ENCODE measurements at regions not wholly inside any gene's neighbourhood (a gene's known extent, or its start where the extent isn't known, plus 50 kb on each side); places are given as distances from the start of the nearest gene placed in this dataset.

DNA sequence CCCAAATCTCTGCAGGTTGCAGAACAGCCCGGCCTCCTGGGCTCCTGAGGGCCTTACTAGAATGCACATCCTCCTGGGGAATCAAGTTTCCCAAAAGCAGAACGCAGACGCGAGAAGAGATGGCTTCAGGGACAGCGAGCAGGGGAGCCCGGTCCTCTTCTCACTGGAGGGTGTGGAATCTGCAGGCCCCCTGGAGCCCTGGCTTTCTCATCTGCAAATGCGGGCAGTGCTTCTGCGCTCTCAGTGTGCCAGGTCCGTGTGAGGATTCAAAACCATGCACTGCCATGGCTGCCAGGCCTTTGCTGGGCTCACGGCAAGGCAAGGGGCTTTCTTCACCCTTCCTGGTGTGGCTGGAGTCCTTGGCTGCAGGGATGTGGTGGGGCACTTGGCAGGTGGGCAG lies 330.9 kb upstream of the MKI67 start:
- Histone ChIP-seq H3K9ac (replicated peaks; ENCODE audit: extremely low read depth, insufficient read depth, low read length) (no peak overlapping the region), H3K4me1 (ENCODE audit: control insufficient read depth, extremely low read depth, insufficient read depth, low read length) (no peaks in the 10 kb centered on the region), H2AFZ (ENCODE audit: low read depth, low read length) (no peak overlapping the region), H3K9me3 (replicated peaks; ENCODE audit: control insufficient read depth, insufficient read depth, low read length) (no peaks in the 10 kb centered on the region), H3K4me3 (replicated peaks in 1 of 3; ENCODE audit: insufficient read depth in 1 of 3, low read depth in 1 of 3, low read length in 3 of 3) (no peak overlapping the region), H3K36me3 (ENCODE audit: control insufficient read depth in 2 of 2, extremely low read depth in 1 of 2, insufficient read depth in 2 of 2, low read length in 2 of 2) (no peaks in the 10 kb centered on the region), H3K27me3 (ENCODE audit: control insufficient read depth in 2 of 2, insufficient read depth in 2 of 2, low read length in 2 of 2) (no peaks in the 10 kb centered on the region), H4K20me1 (replicated peaks; ENCODE audit: control insufficient read depth, extremely low read depth, insufficient read depth, low read length) (no peaks in the 10 kb centered on the region), H3K4me2 (ENCODE audit: insufficient read depth, low read length) (no peak overlapping the region), H3K9me1 (replicated peaks; ENCODE audit: control insufficient read depth, extremely low read depth, insufficient read depth, low read length) (no peaks in the 10 kb centered on the region), H3K79me2 (ENCODE audit: control insufficient read depth, insufficient read depth, low read length) (no peaks in the 10 kb centered on the region), H3K27ac (ENCODE audit: insufficient read depth, low read depth, low read length) (no peak overlapping the region)
- dilution Hi-C loops (cut with MboI; ENCODE audit: extremely low pct_ligation_motif_present, low sequenced_read_pairs) = no loop called here
- FAIRE-seq = no peak
- TF ChIP-seq CTCF (IDR thresholded peaks at IDR 0.05; ENCODE audit: extremely low read depth in 1 of 2, insufficient read depth in 1 of 2, low read depth in 1 of 2, low read length in 2 of 2) (no peak), POLR2A (IDR thresholded peaks at IDR 0.05; ENCODE audit: low read depth, low read length) (no peak), GATA2 (IDR thresholded peaks at IDR 0.05; ENCODE audit: insufficient read depth, insufficient read length, low read depth, low read length) (no peak), MYC (IDR thresholded peaks at IDR 0.05; ENCODE audit: low read depth, low read length) (no peak)
- TF ChIP-seq, protein P1, sequence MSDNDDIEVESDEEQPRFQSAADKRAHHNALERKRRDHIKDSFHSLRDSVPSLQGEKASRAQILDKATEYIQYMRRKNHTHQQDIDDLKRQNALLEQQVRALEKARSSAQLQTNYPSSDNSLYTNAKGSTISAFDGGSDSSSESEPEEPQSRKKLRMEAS (IDR thresholded peaks at IDR 0.05; ENCODE audit: insufficient read depth, insufficient read length) = no peak
- ChIA-PET CTCF (no interaction called here), POLR2A (no interaction called here)
- no TSS peak for BruUV-seq (replicated peaks)
- DNase-seq (ENCODE audit: low read depth, low spot score) = no peak
- intact Hi-C loops (cut with micrococcal nuclease) = no loop called here

DNA sequence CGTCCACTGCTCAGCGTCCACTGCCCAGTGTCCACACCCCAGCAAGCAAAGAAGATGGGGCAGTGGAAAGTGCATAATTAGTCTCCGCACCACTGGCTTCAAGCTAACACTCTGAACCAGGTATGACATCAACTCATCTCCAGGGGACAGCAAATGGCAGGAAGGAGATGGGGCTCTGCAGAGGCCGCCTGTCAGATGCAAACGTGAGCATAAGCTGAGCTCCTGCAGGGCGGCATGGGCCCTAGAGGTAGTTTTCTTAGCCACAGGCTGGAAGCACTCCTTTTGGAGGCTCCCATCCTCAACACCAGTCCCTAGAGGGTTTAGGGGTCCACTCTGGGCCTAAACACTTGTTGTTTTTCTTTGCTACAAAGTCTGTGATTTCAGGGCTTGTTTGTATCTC lies 335.8 kb upstream of the MKI67 start:
- H3K4me1 ChIP-seq (ENCODE audit: control insufficient read depth, extremely low read depth, insufficient read depth, low read length) = no peaks in the 10 kb centered on the region
- no peak overlapping the region for H3K4me3 ChIP-seq (replicated peaks in 1 of 3; ENCODE audit: insufficient read depth in 1 of 3, low read depth in 1 of 3, low read length in 3 of 3)
- DNase-seq (ENCODE audit: low read depth, low spot score) = no peak
- no peaks in the 10 kb centered on the region for H3K79me2 ChIP-seq (ENCODE audit: control insufficient read depth, insufficient read depth, low read length)
- H3K4me2 ChIP-seq (ENCODE audit: insufficient read depth, low read length) = no peak overlapping the region
- no peak overlapping the region for H3K27ac ChIP-seq (ENCODE audit: insufficient read depth, low read depth, low read length)
- ChIA-PET CTCF (no interaction called here), POLR2A (no interaction called here)
- H4K20me1 ChIP-seq (replicated peaks; ENCODE audit: control insufficient read depth, extremely low read depth, insufficient read depth, low read length) = no peaks in the 10 kb centered on the region
- no TSS peak for BruUV-seq (replicated peaks)
- H3K36me3 ChIP-seq (ENCODE audit: control insufficient read depth in 2 of 2, extremely low read depth in 1 of 2, insufficient read depth in 2 of 2, low read length in 2 of 2) = no peaks in the 10 kb centered on the region
- peaks cover 3% of the 10 kb centered on the region for H3K9me3 ChIP-seq (replicated peaks; ENCODE audit: control insufficient read depth, insufficient read depth, low read length)
- H3K9ac ChIP-seq (replicated peaks; ENCODE audit: extremely low read depth, insufficient read depth, low read length) = no peak overlapping the region
- intact Hi-C loops (cut with micrococcal nuclease) = no loop called here
- FAIRE-seq = no peak
- no peak overlapping the region for H2AFZ ChIP-seq (ENCODE audit: low read depth, low read length)
- TF ChIP-seq FOS (IDR thresholded peaks at IDR 0.05; ENCODE audit: borderline replicate concordance, insufficient read depth, low read length) (no peak), EZH2 (IDR thresholded peaks at IDR 0.05; ENCODE audit: borderline replicate concordance, low read depth, low read length, severe bottlenecking) (no peak), MYC (IDR thresholded peaks at IDR 0.05; ENCODE audit: low read depth, low read length) (no peak), POLR2A (IDR thresholded peaks at IDR 0.05; ENCODE audit: low read depth, low read length) (no peak), JUN (IDR thresholded peaks at IDR 0.05; ENCODE audit: borderline replicate concordance, insufficient read depth, insufficient read length, low read depth) (no peak), CTCF (IDR thresholded peaks at IDR 0.05; ENCODE audit: extremely low read depth in 1 of 2, insufficient read depth in 1 of 2, low read depth in 1 of 2, low read length in 2 of 2) (no peak), POLR2AphosphoS5 (IDR thresholded peaks at IDR 0.05; ENCODE audit: insufficient read depth, low read depth, low read length) (no peak), GATA2 (IDR thresholded peaks at IDR 0.05; ENCODE audit: insufficient read depth, insufficient read length, low read depth, low read length) (no peak)
- TF ChIP-seq, protein P1 (IDR thresholded peaks at IDR 0.05; ENCODE audit: insufficient read depth, insufficient read length) = no peak
- H3K9me1 ChIP-seq (replicated peaks; ENCODE audit: control insufficient read depth, extremely low read depth, insufficient read depth, low read length) = no peaks in the 10 kb centered on the region
- dilution Hi-C loops (cut with MboI; ENCODE audit: extremely low pct_ligation_motif_present, low sequenced_read_pairs) = no loop called here
- no peaks in the 10 kb centered on the region for H3K27me3 ChIP-seq (ENCODE audit: control insufficient read depth in 2 of 2, insufficient read depth in 2 of 2, low read length in 2 of 2)
